Mesenchymal stem cell (in vitro differentiated cells and primary cell): ENCODE measurements at regions not wholly inside any gene's neighbourhood (a gene's known extent, or its start where the extent isn't known, plus 50 kb on each side); places are given as distances from the start of the nearest gene placed in this dataset.

Experiments used
- DNase-seq: peaks from one replicate; pipeline ENCODE4 v3.0.0-alpha.2; 2013
- H2AFZ ChIP-seq: one replicate; pipeline ENCODE4 v1.6.1; 2013; ENCODE audit warnings: low read depth, mild to moderate bottlenecking, control low read depth, inconsistent platforms, low read length, moderate library complexity
- H2AK5ac ChIP-seq: 2 replicates; pipeline ENCODE4 v1.6.1; 2013; ENCODE audit warnings: low read length, moderate library complexity, mild to moderate bottlenecking, inconsistent platforms; ENCODE audit not compliant: severe bottlenecking
- H2BK120ac ChIP-seq: one replicate; pipeline ENCODE4 v1.6.1; 2013; ENCODE audit warnings: low read depth, mild to moderate bottlenecking, inconsistent platforms, low read length, moderate library complexity
- H2BK12ac ChIP-seq, 2 experiments: one replicate each; pipeline ENCODE4 v1.6.1; 2013; ENCODE audit warnings: inconsistent platforms in 2 of 2, low read length in 2 of 2, mild to moderate bottlenecking in 2 of 2, moderate library complexity in 2 of 2, control low read depth in 1 of 2
- H2BK15ac ChIP-seq: one replicate; pipeline ENCODE4 v1.6.1; 2013; ENCODE audit warnings: mild to moderate bottlenecking, low read depth, inconsistent platforms; ENCODE audit not compliant: poor library complexity, severe bottlenecking
- H2BK5ac ChIP-seq: 2 replicates; pipeline ENCODE4 v1.6.1; 2013; ENCODE audit warnings: low read depth, mild to moderate bottlenecking, low read length, control low read depth, inconsistent platforms; ENCODE audit not compliant: poor library complexity, severe bottlenecking
- H3K14ac ChIP-seq, 2 experiments: one replicate each; pipeline ENCODE4 v1.6.1; 2013; ENCODE audit warnings: inconsistent platforms in 2 of 2, low read length in 2 of 2, control low read depth in 1 of 2, mild to moderate bottlenecking in 1 of 2, moderate library complexity in 1 of 2
- H3K18ac ChIP-seq, 2 experiments: one replicate each; pipeline ENCODE4 v1.6.1; 2013; ENCODE audit warnings: inconsistent platforms in 2 of 2, low read length in 2 of 2, control low read depth in 1 of 2, low read depth in 1 of 2, mild to moderate bottlenecking in 1 of 2
- H3K23ac ChIP-seq, 2 experiments: one replicate each; pipeline ENCODE4 v1.6.1; 2013; ENCODE audit warnings: inconsistent platforms in 2 of 2, low read length in 2 of 2, mild to moderate bottlenecking in 2 of 2, moderate library complexity in 2 of 2, control low read depth in 1 of 2
- H3K27ac ChIP-seq: 2 replicates; pipeline ENCODE4 v1.5.1; 2013; ENCODE audit warnings: mild to moderate bottlenecking, moderate library complexity, low read length, control low read depth, inconsistent platforms; ENCODE audit not compliant: poor library complexity, severe bottlenecking
- H3K27me3 ChIP-seq, 2 experiments: 2 replicates each; pipeline versions ENCODE4 v1.6.1 to v1.7.0; 2013; ENCODE audit warnings: low read length in 2 of 2, mild to moderate bottlenecking in 2 of 2, moderate library complexity in 2 of 2, control low read depth in 1 of 2, inconsistent platforms in 1 of 2; ENCODE audit not compliant: control insufficient read depth in 1 of 2, insufficient read depth in 1 of 2
- H3K36me3 ChIP-seq, 2 experiments: 2 replicates each; pipeline versions ENCODE4 v1.6.1 to v1.7.0; 2013; ENCODE audit warnings: low read length in 2 of 2, control low read depth in 1 of 2, inconsistent platforms in 1 of 2, low read depth in 1 of 2, mild to moderate bottlenecking in 1 of 2; ENCODE audit not compliant: insufficient read depth in 2 of 2, control insufficient read depth in 1 of 2
- H3K4ac ChIP-seq, 2 experiments: one replicate each; pipeline ENCODE4 v1.6.1; 2013; ENCODE audit warnings: inconsistent platforms in 2 of 2, low read length in 2 of 2, mild to moderate bottlenecking in 2 of 2, moderate library complexity in 2 of 2, control low read depth in 1 of 2, low read depth in 1 of 2
- H3K4me1 ChIP-seq: 2 replicates; pipeline ENCODE4 v1.6.1; 2013; ENCODE audit warnings: low read depth, low read length, control low read depth; ENCODE audit not compliant: control insufficient read depth, insufficient read depth
- H3K4me2 ChIP-seq: 2 replicates; pipeline ENCODE4 v1.6.1; 2013; ENCODE audit warnings: low read length, mild to moderate bottlenecking, inconsistent platforms; ENCODE audit not compliant: poor library complexity, severe bottlenecking
- H3K4me3 ChIP-seq, 2 experiments: 2 replicates each; pipeline versions ENCODE4 v1.5.1 to v1.7.0; 2013; ENCODE audit warnings: low read length in 2 of 2, mild to moderate bottlenecking in 2 of 2, control low read depth in 1 of 2, low read depth in 1 of 2; ENCODE audit not compliant: insufficient read depth in 1 of 2
- H3K79me1 ChIP-seq: replicated peaks from 2 replicates; pipeline ENCODE4 v1.6.1; 2013; ENCODE audit warnings: mild to moderate bottlenecking, control low read depth, low read length, inconsistent platforms; ENCODE audit not compliant: poor library complexity, severe bottlenecking
- H3K9ac ChIP-seq: 2 replicates; pipeline ENCODE4 v1.7.0; 2013; ENCODE audit warnings: mild to moderate bottlenecking, low read length, moderate library complexity
- H3K9me3 ChIP-seq: 2 replicates; pipeline ENCODE4 v1.7.0; 2013; ENCODE audit warnings: mild to moderate bottlenecking, low read length; ENCODE audit not compliant: control insufficient read depth
- H4K8ac ChIP-seq: one replicate; pipeline ENCODE4 v1.6.1; 2013; ENCODE audit warnings: inconsistent platforms, mild to moderate bottlenecking, low read length, moderate library complexity
- H4K91ac ChIP-seq: one replicate; pipeline ENCODE4 v1.6.1; 2013; ENCODE audit warnings: mild to moderate bottlenecking, low read length, inconsistent platforms
- WGBS: methylation state at CpG from one replicate; pipeline ENCODE4 v1.1.7; 2013; ENCODE audit warnings: mixed read lengths; 5-methylcytosine and 5-hydroxymethylcytosine counted together

DNA sequence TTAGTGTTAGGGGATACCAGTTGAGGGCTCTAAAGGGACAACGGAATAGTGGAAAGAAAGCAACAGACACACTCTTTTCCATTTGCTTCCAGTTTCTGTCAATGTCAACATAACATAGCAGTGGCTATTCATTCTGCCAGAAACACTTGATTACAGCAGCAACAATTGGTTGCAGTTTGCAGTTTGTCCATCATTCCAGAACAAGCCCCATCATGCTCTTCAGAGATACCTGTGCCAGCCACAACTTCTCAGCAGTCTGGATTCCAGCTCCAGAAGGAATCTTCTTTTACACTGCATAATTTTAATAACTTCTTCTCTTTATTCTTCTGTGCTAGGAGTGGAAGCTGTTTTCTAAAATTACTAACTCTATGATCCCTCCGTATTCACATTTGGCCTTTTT, 1521.4 kb downstream of the PLA2G4A start:
- 90% methylated on average over 1 of the region's 2 CpGs for WGBS
- Histone ChIP-seq H3K27me3 (no peaks in the 10 kb centered on the region), H4K8ac (no peak overlapping the region), H3K4me3 (no peak overlapping the region), H3K79me1 (no peaks in the 10 kb centered on the region), H3K36me3 (no peaks in the 10 kb centered on the region), H3K4me2 (no peak overlapping the region), H2AFZ (no peak overlapping the region), H3K27ac (no peak overlapping the region), H3K4ac (no peak overlapping the region), H2BK12ac (no peak overlapping the region), H2AK5ac (no peak overlapping the region), H3K4me1 (no peaks in the 10 kb centered on the region), H2BK15ac (no peak overlapping the region), H2BK120ac (no peak overlapping the region), H2BK5ac (no peak overlapping the region), H3K23ac (no peak overlapping the region), H3K9me3 (peaks cover 6% of the 10 kb centered on the region), H3K9ac (no peak overlapping the region), H3K14ac (no peak overlapping the region), H3K18ac (no peak overlapping the region), H4K91ac (no peak overlapping the region)
- DNase-seq: no peak

- Histone ChIP-seq H3K9me3 (peaks cover 10% of the 10 kb centered on the region), H3K14ac (no peak overlapping the region), H3K4me2 (no peak overlapping the region), H2AFZ (no peak overlapping the region), H2BK120ac (no peak overlapping the region), H3K4me1 (no peaks in the 10 kb centered on the region), H3K4ac (no peak overlapping the region), H2BK5ac (no peak overlapping the region), H3K4me3 (no peak overlapping the region), H3K27ac (no peak overlapping the region), H3K18ac (no peak overlapping the region), H4K8ac (no peak overlapping the region), H3K27me3 (no peaks in the 10 kb centered on the region), H3K23ac (no peak overlapping the region), H3K79me1 (no peaks in the 10 kb centered on the region), H2BK15ac (no peak overlapping the region), H3K9ac (no peak overlapping the region), H2AK5ac (no peak overlapping the region), H2BK12ac (no peak overlapping the region), H4K91ac (no peak overlapping the region), H3K36me3 (no peaks in the 10 kb centered on the region)
- WGBS: 78% methylated on average over 2 of the region's 2 CpGs
- DNase-seq: no peak
Measured at GRCh38 chr1:188355082-188355481, 1526.3 kb downstream of the PLA2G4A start.

DNA sequence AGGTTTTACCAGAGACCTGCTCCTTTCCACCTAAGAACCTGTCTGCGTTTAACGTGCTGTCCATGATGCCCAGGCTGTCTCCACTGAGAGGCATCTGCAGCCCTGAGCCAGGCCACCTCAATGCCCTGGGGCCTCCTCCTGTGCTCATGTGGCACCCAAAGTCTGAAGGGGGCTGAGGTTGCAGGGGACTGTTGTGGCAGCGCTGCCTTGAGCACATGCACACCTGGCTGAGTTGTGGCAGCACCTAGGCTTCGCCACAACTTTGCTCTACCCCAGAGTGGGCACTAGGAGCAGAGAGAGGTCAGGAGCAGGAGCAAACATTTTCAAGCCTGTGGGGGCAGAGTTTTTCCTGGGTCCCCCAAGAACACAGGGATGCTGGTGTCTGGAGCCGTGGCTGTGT, 1527.1 kb downstream of the PLA2G4A start:
- Histone ChIP-seq H3K18ac (no peak overlapping the region), H2BK120ac (no peak overlapping the region), H2BK15ac (no peak overlapping the region), H3K4me1 (no peaks in the 10 kb centered on the region), H2BK5ac (no peak overlapping the region), H4K8ac (no peak overlapping the region), H3K4me3 (no peak overlapping the region), H3K23ac (no peak overlapping the region), H4K91ac (no peak overlapping the region), H3K4ac (no peak overlapping the region), H3K4me2 (no peak overlapping the region), H2AK5ac (no peak overlapping the region), H3K9ac (no peak overlapping the region), H3K14ac (no peak overlapping the region), H2BK12ac (no peak overlapping the region), H3K27me3 (no peaks in the 10 kb centered on the region), H3K9me3 (peaks cover 8% of the 10 kb centered on the region), H2AFZ (no peak overlapping the region), H3K36me3 (no peaks in the 10 kb centered on the region), H3K79me1 (no peaks in the 10 kb centered on the region), H3K27ac (no peak overlapping the region)
- no peak for DNase-seq
- 85% methylated on average over 5 of the region's 5 CpGs for WGBS

- Histone ChIP-seq H3K9ac (no peak overlapping the region), H2BK12ac (no peak overlapping the region), H2BK15ac (no peak overlapping the region), H3K36me3 (no peaks in the 10 kb centered on the region), H2BK5ac (no peak overlapping the region), H3K4me3 (no peak overlapping the region), H3K18ac (no peak overlapping the region), H4K8ac (no peak overlapping the region), H3K4me1 (no peaks in the 10 kb centered on the region), H2BK120ac (no peak overlapping the region), H3K4ac (no peak overlapping the region), H3K79me1 (no peaks in the 10 kb centered on the region), H3K27ac (no peak overlapping the region), H3K4me2 (no peak overlapping the region), H3K14ac (no peak overlapping the region), H3K9me3 (peaks cover 8% of the 10 kb centered on the region), H3K23ac (no peak overlapping the region), H3K27me3 (no peaks in the 10 kb centered on the region), H2AFZ (no peak overlapping the region), H4K91ac (no peak overlapping the region), H2AK5ac (no peak overlapping the region)
- no peak for DNase-seq
- 95% methylated on average over 2 of the region's 4 CpGs for WGBS
Measured at GRCh38 chr1:188359315-188359714, 1530.6 kb downstream of the PLA2G4A start.
